Transverse colon (tissue), 4 donors: ENCODE measurements at regions not wholly inside any gene's neighbourhood (a gene's known extent, or its start where the extent isn't known, plus 50 kb on each side); places are given as distances from the start of the nearest gene placed in this dataset.

Experiments
- DNase-seq: peaks from one replicate; pipeline ENCODE4 v3.0.0-alpha.2; 2019
- H3K27ac ChIP-seq, 4 donors: fragments of 200-600 bp; sonication (generic); 2 replicates each; pipeline ENCODE4 v1.5.1; 2016 to 2018; ENCODE audit warnings: inconsistent platforms in 4 of 4
- H3K27me3 ChIP-seq: fragments of 200-600 bp; sonication (generic); 2 replicates; pipeline ENCODE4 v1.5.1; 2017; ENCODE audit warnings: inconsistent platforms
- H3K36me3 ChIP-seq, 4 donors: fragments of 200-600 bp; sonication (generic); 2 replicates each; pipeline ENCODE4 v1.5.1; 2017 to 2019; ENCODE audit warnings: inconsistent platforms in 4 of 4
- H3K4me1 ChIP-seq, 4 donors: fragments of 200-600 bp; sonication (generic); 2 replicates each; pipeline ENCODE4 v1.5.1; 2017 to 2020; ENCODE audit warnings: inconsistent platforms in 4 of 4
- H3K4me3 ChIP-seq, 4 donors: fragments of 200-600 bp; sonication (generic); 1 replicate in 1 of 4; 2 replicates in 3 of 4; pipeline versions ENCODE4 v1.5.1 to v1.6.1; 2017 to 2019; ENCODE audit warnings: inconsistent platforms in 4 of 4
- H3K9me3 ChIP-seq, 2 donors: fragments of 200-600 bp; sonication (generic); 2 replicates each; pipeline ENCODE4 v1.5.1; 2017 to 2019; ENCODE audit warnings: inconsistent platforms in 2 of 2
- CTCF ChIP-seq, 5 experiments: fragments of 200-600 bp in 3 of 5; fragments of 450-650 bp in 2 of 5; sonication (generic) in 3 of 5; IDR thresholded peaks; 1 replicate in 2 of 5; 2 replicates in 3 of 5; pipeline ENCODE4 v1.5.1; 2016 to 2017; ENCODE audit warnings: antibody characterized with exemption in 5 of 5, inconsistent platforms in 3 of 5, mild to moderate bottlenecking in 2 of 5, moderate library complexity in 1 of 5
- EP300 ChIP-seq: sonication (generic); formaldehyde crosslinking; IDR thresholded peaks from one replicate; pipeline ENCODE4 v1.6.1; 2017; ENCODE audit warnings: antibody characterized with exemption, low read depth
- POLR2A ChIP-seq: fragments of 450-650 bp; IDR thresholded peaks from one replicate; pipeline ENCODE4 v1.6.1; 2016; ENCODE audit warnings: antibody characterized with exemption, mild to moderate bottlenecking, moderate library complexity
- POLR2AphosphoS5 ChIP-seq, 3 donors: sonication (generic); formaldehyde crosslinking; IDR thresholded peaks; one replicate each; pipeline ENCODE4 v1.6.1; 2016; ENCODE audit warnings: antibody characterized with exemption in 3 of 3
- WGBS, 2 donors: methylation state at CpG; one replicate each; pipeline ENCODE4 v1.1.5; 2018; ENCODE audit warnings: low coverage in 1 of 2; 5-methylcytosine and 5-hydroxymethylcytosine counted together
- in situ Hi-C, 4 donors: fragments of 200-750 bp; cut with MboI; loops; one replicate each; pipeline versions ENCODE4 v1.15.0 to v1.15.1; 2017; ENCODE audit warnings: low sequenced_read_pairs in 3 of 4, low pct_ligation_motif_present in 1 of 4, low pct_unique_long_range_greater_than_20kb in 1 of 4
- intact Hi-C: fragments of 100-400 bp; cut with DNase I; formaldehyde crosslinking; loops from one replicate; pipeline ENCODE4 v1.15.1; 2023; ENCODE audit warnings: low total_unique reads

- H3K9me3 ChIP-seq, result no peaks in the 10 kb centered on the region
- intact Hi-C loops (no loop called here), in situ Hi-C loops (no loop called here)
- DNase-seq, result no peak
- no peak overlapping the region for H3K4me3 ChIP-seq
- WGBS, 2 donors, result 69 to 74% methylated on average over 2 to 3 of the region's 3 CpGs
- H3K27ac ChIP-seq, result no peak overlapping the region
- no peaks in the 10 kb centered on the region for H3K27me3 ChIP-seq
- TF ChIP-seq EP300, result no peak
- no peaks in the 10 kb centered on the region for H3K36me3 ChIP-seq
- H3K4me1 ChIP-seq, result no peaks in the 10 kb centered on the region
Observed at GRCh38 chr3:168314166-168314565, 218.4 kb upstream of the GOLIM4 start.

- Histone ChIP-seq H3K4me1 (no peaks in the 10 kb centered on the region), H3K36me3 (no peaks in the 10 kb centered on the region), H3K27me3 (no peaks in the 10 kb centered on the region), H3K4me3 (no peak overlapping the region), H3K27ac (no peak overlapping the region), H3K9me3 (no peaks in the 10 kb centered on the region)
- no peak for DNase-seq
- TF ChIP-seq CTCF (IDR thresholded peaks at IDR 0.05) (no peak), EP300 (no peak), POLR2AphosphoS5 (IDR thresholded peaks at IDR 0.05) (no peak), POLR2A (no peak)
- in situ Hi-C loops (no loop called here), intact Hi-C loops (no loop called here)
- 63 to 74% methylated on average over 3 to 4 of the region's 4 CpGs for WGBS, 2 donors
Observed at GRCh38 chr3:168312984-168313383, 217.3 kb upstream of the GOLIM4 start.

- H3K4me1 ChIP-seq, result no peaks in the 10 kb centered on the region
- in situ Hi-C loops, result no loop called here
- TF ChIP-seq CTCF (IDR thresholded peaks at IDR 0.05) (no peak), EP300 (no peak), POLR2A (no peak), POLR2AphosphoS5 (IDR thresholded peaks at IDR 0.05) (no peak)
Observed at GRCh38 chr3:168307893-168308292, 212.2 kb upstream of the GOLIM4 start.

GRCh38 chr3:168295027-168295426, 199.3 kb upstream of the GOLIM4 start:
- Histone ChIP-seq H3K36me3 (no peaks in the 10 kb centered on the region), H3K4me3 (no peak overlapping the region), H3K4me1 (no peaks in the 10 kb centered on the region), H3K9me3 (no peaks in the 10 kb centered on the region), H3K27ac (no peak overlapping the region), H3K27me3 (no peaks in the 10 kb centered on the region)
- WGBS, 2 donors, result 58 to 88% methylated on average over 1 of the region's 1 CpG
- in situ Hi-C loops (no loop called here), intact Hi-C loops (no loop called here)
- no peak for TF ChIP-seq EP300
- TF ChIP-seq POLR2A, result no peak
- no peak for TF ChIP-seq POLR2AphosphoS5 (IDR thresholded peaks at IDR 0.05)
- no peak for TF ChIP-seq CTCF (IDR thresholded peaks at IDR 0.05)
- DNase-seq, result no peak

More at GRCh38 chr3:168307893-168308292, 212.2 kb upstream of the GOLIM4 start:
- no peak for DNase-seq
- Histone ChIP-seq H3K36me3 (no peaks in the 10 kb centered on the region), H3K27me3 (no peaks in the 10 kb centered on the region), H3K4me3 (no peak overlapping the region), H3K27ac (no peak overlapping the region), H3K9me3 (no peaks in the 10 kb centered on the region)
- intact Hi-C loops, result no loop called here

- no peak overlapping the region for H3K4me3 ChIP-seq
- no peaks in the 10 kb centered on the region for H3K9me3 ChIP-seq
- in situ Hi-C loops, result no loop called here
- no peak for TF ChIP-seq POLR2A
- no peak for TF ChIP-seq POLR2AphosphoS5 (IDR thresholded peaks at IDR 0.05)
- DNase-seq, result no peak
- intact Hi-C loops, result no loop called here
- H3K4me1 ChIP-seq, result no peaks in the 10 kb centered on the region
- no peak overlapping the region for H3K27ac ChIP-seq
- no peaks in the 10 kb centered on the region for H3K36me3 ChIP-seq
- no peaks in the 10 kb centered on the region for H3K27me3 ChIP-seq
Observed at GRCh38 chr3:168292296-168292695, 196.6 kb upstream of the GOLIM4 start.
